ENCODE measurements at regions not wholly inside any gene's neighbourhood (a gene's known extent, or its start where the extent isn't known, plus 50 kb on each side); places are given as distances from the start of the nearest gene placed in this dataset.

DNA sequence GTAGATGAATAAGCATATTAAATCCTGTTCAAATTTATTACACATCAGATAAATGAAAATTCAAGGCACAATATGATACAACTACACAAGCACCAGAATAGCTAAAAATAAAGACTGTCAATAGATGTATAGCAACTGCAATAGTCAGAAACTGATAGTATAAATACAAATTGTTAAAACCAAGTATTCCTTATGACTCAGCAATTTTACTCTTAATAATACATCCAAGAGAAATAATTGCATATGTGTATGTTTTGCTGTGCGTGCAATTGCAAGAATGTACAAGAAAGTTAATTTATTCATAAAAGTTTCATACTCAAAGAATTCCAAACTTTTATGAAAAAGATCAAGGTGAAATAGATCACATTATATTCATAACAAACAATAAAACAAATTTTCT lies 1338.1 kb downstream of the OLFM4 start:
- Histone ChIP-seq H3K4me1 (no peaks in the 10 kb centered on the region), H3K9me3 (no peaks in the 10 kb centered on the region), H3K27me3 (no peaks in the 10 kb centered on the region), H3K36me3 (no peaks in the 10 kb centered on the region), H3K27ac (no peak overlapping the region), H3K4me3 (replicated peaks in 1 of 3) (no peak overlapping the region)
- DNase-seq = no peak
- TF ChIP-seq, protein P1, sequence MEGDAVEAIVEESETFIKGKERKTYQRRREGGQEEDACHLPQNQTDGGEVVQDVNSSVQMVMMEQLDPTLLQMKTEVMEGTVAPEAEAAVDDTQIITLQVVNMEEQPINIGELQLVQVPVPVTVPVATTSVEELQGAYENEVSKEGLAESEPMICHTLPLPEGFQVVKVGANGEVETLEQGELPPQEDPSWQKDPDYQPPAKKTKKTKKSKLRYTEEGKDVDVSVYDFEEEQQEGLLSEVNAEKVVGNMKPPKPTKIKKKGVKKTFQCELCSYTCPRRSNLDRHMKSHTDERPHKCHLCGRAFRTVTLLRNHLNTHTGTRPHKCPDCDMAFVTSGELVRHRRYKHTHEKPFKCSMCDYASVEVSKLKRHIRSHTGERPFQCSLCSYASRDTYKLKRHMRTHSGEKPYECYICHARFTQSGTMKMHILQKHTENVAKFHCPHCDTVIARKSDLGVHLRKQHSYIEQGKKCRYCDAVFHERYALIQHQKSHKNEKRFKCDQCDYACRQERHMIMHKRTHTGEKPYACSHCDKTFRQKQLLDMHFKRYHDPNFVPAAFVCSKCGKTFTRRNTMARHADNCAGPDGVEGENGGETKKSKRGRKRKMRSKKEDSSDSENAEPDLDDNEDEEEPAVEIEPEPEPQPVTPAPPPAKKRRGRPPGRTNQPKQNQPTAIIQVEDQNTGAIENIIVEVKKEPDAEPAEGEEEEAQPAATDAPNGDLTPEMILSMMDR (IDR thresholded peaks at IDR 0.05) = no peak
- no peak for TF ChIP-seq POLR2A (IDR thresholded peaks at IDR 0.05)
- WGBS, 2 donors = 85 to 96% methylated on average over 1 of the region's 1 CpG
- intact Hi-C loops (cut with DNase I) = no loop called here

DNA sequence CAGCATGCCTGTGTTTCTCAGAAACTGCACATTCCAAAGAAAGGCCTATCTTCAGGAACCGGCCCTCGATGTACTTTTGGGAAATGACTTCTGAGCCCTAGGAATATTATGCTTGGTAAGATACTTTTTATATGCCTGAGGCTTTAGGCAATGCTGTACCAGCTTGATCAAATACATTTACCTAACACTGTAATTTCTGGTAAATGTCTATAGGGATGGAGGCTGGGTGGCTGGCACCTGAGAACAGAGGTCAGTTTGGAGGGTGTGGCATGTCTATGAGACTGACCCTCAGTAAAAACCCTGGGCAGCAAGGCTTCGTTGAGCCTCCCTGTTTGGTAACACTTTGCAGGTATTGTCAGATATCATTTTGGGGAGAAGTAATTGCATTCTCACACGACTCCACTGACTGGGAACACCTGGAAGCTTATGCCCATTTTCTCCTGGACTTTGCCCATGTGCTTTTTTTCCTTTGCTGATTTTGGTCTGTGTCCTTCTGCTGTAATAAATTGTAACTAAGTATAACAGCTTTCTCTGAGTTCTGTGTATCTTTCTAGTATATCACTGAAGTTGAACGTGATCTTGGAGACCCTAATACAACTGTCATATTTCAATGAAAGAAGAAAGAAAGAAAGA lies 1339.1 kb downstream of the OLFM4 start:
- Histone ChIP-seq H3K4me1 (no peaks in the 10 kb centered on the region), H3K9me3 (no peaks in the 10 kb centered on the region), H3K27me3 (no peaks in the 10 kb centered on the region), H3K27ac (no peak overlapping the region), H3K4me3 (replicated peaks in 1 of 3) (no peak overlapping the region), H3K36me3 (no peaks in the 10 kb centered on the region)
- 81 to 89% methylated on average over 4 to 5 of the region's 5 CpGs for WGBS, 2 donors
- TF ChIP-seq, protein P1 (IDR thresholded peaks at IDR 0.05) = no peak
- TF ChIP-seq POLR2A (IDR thresholded peaks at IDR 0.05) = no peak
- intact Hi-C loops (cut with DNase I) = no loop called here
- DNase-seq = no peak

DNA sequence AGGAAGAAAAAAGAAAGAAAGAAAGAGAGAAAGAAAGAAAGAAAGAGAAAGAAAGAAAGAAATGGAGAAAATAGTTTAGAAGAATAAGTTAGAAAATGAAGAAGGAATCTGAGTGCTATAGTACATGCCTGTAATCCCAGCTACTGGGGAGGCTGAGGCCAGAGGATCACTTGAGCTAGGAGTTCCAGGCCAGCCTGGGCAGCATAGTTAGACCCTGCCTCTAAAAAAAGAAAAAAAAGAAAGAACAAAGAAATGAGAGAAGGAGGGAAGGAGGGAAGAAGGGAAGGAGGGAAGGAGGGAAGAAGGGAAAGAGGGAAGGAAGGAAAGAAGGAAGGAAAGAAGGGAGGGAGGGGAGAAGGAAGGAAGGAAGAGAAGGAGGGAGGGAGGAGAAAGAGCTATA lies 1339.8 kb downstream of the OLFM4 start:
- intact Hi-C loops (cut with DNase I) = no loop called here
- no peak for TF ChIP-seq POLR2A (IDR thresholded peaks at IDR 0.05)
- TF ChIP-seq, protein P1 (IDR thresholded peaks at IDR 0.05) = no peak
- H3K27me3 ChIP-seq = no peaks in the 10 kb centered on the region

DNA sequence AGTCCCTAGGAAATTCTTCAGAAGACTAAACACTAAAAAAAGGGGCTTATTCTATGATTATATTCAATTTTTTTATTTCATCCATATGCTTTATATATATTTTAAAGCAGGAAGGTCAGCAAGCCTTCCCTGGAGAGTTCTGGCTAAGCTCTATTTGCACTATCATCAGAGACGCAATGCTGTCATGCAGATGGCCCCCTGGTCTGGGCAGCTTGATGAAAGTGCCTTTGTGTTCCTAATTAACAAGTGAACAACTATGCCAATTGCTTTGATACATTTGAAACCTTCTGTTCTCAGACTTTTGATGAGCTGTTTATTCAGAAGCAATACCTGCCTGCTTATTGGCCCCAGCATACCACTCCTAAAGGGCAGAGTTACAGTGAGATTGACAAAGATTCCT lies 1344.6 kb downstream of the OLFM4 start:
- DNase-seq = no peak
- H3K4me1 ChIP-seq = no peaks in the 10 kb centered on the region
- H3K27ac ChIP-seq = no peak overlapping the region
- H3K27me3 ChIP-seq = no peaks in the 10 kb centered on the region
- intact Hi-C loops (cut with DNase I) = no loop called here
- H3K36me3 ChIP-seq = no peaks in the 10 kb centered on the region
- H3K9me3 ChIP-seq = no peaks in the 10 kb centered on the region
- 0 to 54% methylated on average over 1 of the region's 1 CpG for WGBS, 2 donors
- TF ChIP-seq, protein P1 (IDR thresholded peaks at IDR 0.05) = no peak
- no peak overlapping the region for H3K4me3 ChIP-seq (replicated peaks in 1 of 3)

More for the DNA sequence above, 1339.8 kb downstream of the OLFM4 start:
- no peaks in the 10 kb centered on the region for H3K9me3 ChIP-seq
- no peaks in the 10 kb centered on the region for H3K36me3 ChIP-seq
- no peaks in the 10 kb centered on the region for H3K4me1 ChIP-seq
- H3K4me3 ChIP-seq (replicated peaks in 1 of 3) = no peak overlapping the region
- no peak overlapping the region for H3K27ac ChIP-seq
- no peak for DNase-seq

GRCh38 chr13:54379461-54379860 lies 1350.8 kb downstream of the OLFM4 start:
- H3K27me3 ChIP-seq = no peaks in the 10 kb centered on the region
- no peaks in the 10 kb centered on the region for H3K9me3 ChIP-seq
- DNase-seq = no peak
- no peak overlapping the region for H3K27ac ChIP-seq
- no peaks in the 10 kb centered on the region for H3K4me1 ChIP-seq
- no peaks in the 10 kb centered on the region for H3K36me3 ChIP-seq
- intact Hi-C loops (cut with DNase I) = no loop called here
- H3K4me3 ChIP-seq (replicated peaks in 1 of 3) = no peak overlapping the region
- WGBS, 2 donors = 86 to 91% methylated on average over 2 of the region's 2 CpGs
- TF ChIP-seq, protein P1 (IDR thresholded peaks at IDR 0.05) = no peak
- TF ChIP-seq POLR2A (IDR thresholded peaks at IDR 0.05) = no peak

Data from thyroid gland (tissue), 4 donors.